ENCODE measurements at regions not wholly inside any gene's neighbourhood (a gene's known extent, or its start where the extent isn't known, plus 50 kb on each side); places are given as distances from the start of the nearest gene placed in this dataset.

GRCh38 chr2:60271713-60272112, 281.7 kb downstream of the BCL11A start (continued):
- TF ChIP-seq, protein P1, sequence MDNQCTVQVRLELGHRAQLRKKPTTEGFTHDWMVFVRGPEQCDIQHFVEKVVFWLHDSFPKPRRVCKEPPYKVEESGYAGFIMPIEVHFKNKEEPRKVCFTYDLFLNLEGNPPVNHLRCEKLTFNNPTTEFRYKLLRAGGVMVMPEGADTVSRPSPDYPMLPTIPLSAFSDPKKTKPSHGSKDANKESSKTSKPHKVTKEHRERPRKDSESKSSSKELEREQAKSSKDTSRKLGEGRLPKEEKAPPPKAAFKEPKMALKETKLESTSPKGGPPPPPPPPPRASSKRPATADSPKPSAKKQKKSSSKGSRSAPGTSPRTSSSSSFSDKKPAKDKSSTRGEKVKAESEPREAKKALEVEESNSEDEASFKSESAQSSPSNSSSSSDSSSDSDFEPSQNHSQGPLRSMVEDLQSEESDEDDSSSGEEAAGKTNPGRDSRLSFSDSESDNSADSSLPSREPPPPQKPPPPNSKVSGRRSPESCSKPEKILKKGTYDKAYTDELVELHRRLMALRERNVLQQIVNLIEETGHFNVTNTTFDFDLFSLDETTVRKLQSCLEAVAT (IDR thresholded peaks at IDR 0.05) = no peak
- TF ChIP-seq POLR2AphosphoS5 (IDR thresholded peaks at IDR 0.05; ENCODE audit: low read length) = no peak
- no peak for TF ChIP-seq ZNF24 (IDR thresholded peaks at IDR 0.05)

GRCh38 chr2:60271131-60271530, 282.3 kb downstream of the BCL11A start:
- in situ Hi-C loops (cut with MboI) (no loop called here), intact Hi-C loops (cut with micrococcal nuclease; ENCODE audit: unreplicated experiment) (no loop called here)
- no peaks in the 10 kb centered on the region for H3K79me2 ChIP-seq (ENCODE audit: control insufficient read depth, insufficient read depth, low read length)
- ChIA-PET POLR2A (no interaction called here), SMC1A (ENCODE audit: uncharacterized antibody, unreplicated experiment) (interaction anchor here (1.1 kb wide), 1 partner anchor 10 kb away, joined by 3 read pairs; no protein-coding TSS in a partner anchor), RAD21 (ENCODE audit: unreplicated experiment) (no interaction called here), CTCF (no interaction called here)
- no peaks in the 10 kb centered on the region for H3K36me3 ChIP-seq (ENCODE audit: control insufficient read depth in 2 of 2, insufficient read depth in 2 of 2, low read length in 1 of 2)
- no peak overlapping the region for H3K4me2 ChIP-seq (ENCODE audit: control insufficient read depth, insufficient read depth)
- no peaks in the 10 kb centered on the region for H4K20me1 ChIP-seq (ENCODE audit: control insufficient read depth, insufficient read depth)
- no peak for TF ChIP-seq EGR1 (IDR thresholded peaks at IDR 0.05; ENCODE audit: borderline replicate concordance in 1 of 2, low read depth in 2 of 2, low read length in 2 of 2)
- no peak for TF ChIP-seq BMI1 (IDR thresholded peaks at IDR 0.05; ENCODE audit: borderline replicate concordance)
- no peak for TF ChIP-seq IKZF1 (conservative IDR thresholded peaks at IDR 0.05)
- no peak for TF ChIP-seq MYB (IDR thresholded peaks at IDR 0.05; ENCODE audit: borderline replicate concordance, low read depth, low read length)
- TF ChIP-seq CHD4 (IDR thresholded peaks at IDR 0.05) = no peak
- TF ChIP-seq, protein P2, sequence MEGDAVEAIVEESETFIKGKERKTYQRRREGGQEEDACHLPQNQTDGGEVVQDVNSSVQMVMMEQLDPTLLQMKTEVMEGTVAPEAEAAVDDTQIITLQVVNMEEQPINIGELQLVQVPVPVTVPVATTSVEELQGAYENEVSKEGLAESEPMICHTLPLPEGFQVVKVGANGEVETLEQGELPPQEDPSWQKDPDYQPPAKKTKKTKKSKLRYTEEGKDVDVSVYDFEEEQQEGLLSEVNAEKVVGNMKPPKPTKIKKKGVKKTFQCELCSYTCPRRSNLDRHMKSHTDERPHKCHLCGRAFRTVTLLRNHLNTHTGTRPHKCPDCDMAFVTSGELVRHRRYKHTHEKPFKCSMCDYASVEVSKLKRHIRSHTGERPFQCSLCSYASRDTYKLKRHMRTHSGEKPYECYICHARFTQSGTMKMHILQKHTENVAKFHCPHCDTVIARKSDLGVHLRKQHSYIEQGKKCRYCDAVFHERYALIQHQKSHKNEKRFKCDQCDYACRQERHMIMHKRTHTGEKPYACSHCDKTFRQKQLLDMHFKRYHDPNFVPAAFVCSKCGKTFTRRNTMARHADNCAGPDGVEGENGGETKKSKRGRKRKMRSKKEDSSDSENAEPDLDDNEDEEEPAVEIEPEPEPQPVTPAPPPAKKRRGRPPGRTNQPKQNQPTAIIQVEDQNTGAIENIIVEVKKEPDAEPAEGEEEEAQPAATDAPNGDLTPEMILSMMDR (IDR thresholded peaks at IDR 0.05 in 2 of 3, conservative IDR thresholded peaks at IDR 0.05 in 1 of 3; ENCODE audit: control insufficient read depth in 2 of 3, extremely low read depth in 1 of 3, insufficient read depth in 1 of 3, low read depth in 3 of 3, low read length in 3 of 3) = no peak
- H3K9me3 ChIP-seq (replicated peaks; ENCODE audit: control insufficient read depth, insufficient read depth, low read length) = peaks cover 2% of the 10 kb centered on the region; the same call in 1 of the 3 replicates
- H3K9ac ChIP-seq (ENCODE audit: control insufficient read depth, insufficient read depth, low read length) = no peak overlapping the region
- no peaks in the 10 kb centered on the region for H3K4me1 ChIP-seq (ENCODE audit: control insufficient read depth, insufficient read depth, low read length)
- H2AFZ ChIP-seq (ENCODE audit: control insufficient read depth, low read depth, low read length) = no peak overlapping the region
- no peak overlapping the region for H3K27ac ChIP-seq (ENCODE audit: control insufficient read depth, insufficient read depth)
- no peak for DNase-seq (ENCODE audit: low read depth, low spot score)
- BruUV-seq (replicated peaks) = no TSS peak
- FAIRE-seq = no peak
- H3K27me3 ChIP-seq (replicated peaks in 1 of 2; ENCODE audit: control insufficient read depth in 2 of 2, insufficient read depth in 2 of 2, low read length in 1 of 2) = no peaks in the 10 kb centered on the region; a peak in 1 of 4 replicates
- H3K4me3 ChIP-seq = no peak overlapping the region
- WGBS (ENCODE audit: insufficient coverage, insufficient replicate concordance, low lambda C conversion rate, missing lambda C conversion rate) = 58% methylated on average over 7 of the region's 7 CpGs
- ATAC-seq = no peak

Measured in GM12878 (cell line).